GM23338 (cell line): ENCODE measurements at regions not wholly inside any gene's neighbourhood (a gene's known extent, or its start where the extent isn't known, plus 50 kb on each side); places are given as distances from the start of the nearest gene placed in this dataset.

ENCODE experiments used
- ATAC-seq: fragments of 200-7000 bp; cut with Tn5 transposase; 3 replicates; pipeline ENCODE4 v1.9.1; 2020
- DNase-seq: peaks from one replicate; pipeline ENCODE4 v3.0.0-alpha.2; 2015; ENCODE audit warnings: low spot score
- H2AFZ ChIP-seq: fragments of 200-600 bp; sonication (generic); 2 replicates; pipeline ENCODE4 v1.8.0; 2016; ENCODE audit warnings: antibody characterized with exemption, mild to moderate bottlenecking, moderate library complexity
- H3F3A ChIP-seq: fragments of 200-600 bp; sonication (generic); replicated peaks from 2 replicates; pipeline ENCODE4 v1.8.0; 2017; ENCODE audit warnings: antibody characterized with exemption, mixed run types, low read depth
- H3K27ac ChIP-seq: fragments of 200-600 bp; sonication (generic); 2 replicates; pipeline ENCODE4 v1.6.1; 2016; ENCODE audit warnings: low read depth
- H3K27me3 ChIP-seq: fragments of 200-600 bp; sonication (generic); 2 replicates; pipeline ENCODE4 v1.8.0; 2016; ENCODE audit warnings: mild to moderate bottlenecking, mixed run types, moderate library complexity; ENCODE audit not compliant: insufficient read depth
- H3K36me3 ChIP-seq: fragments of 200-600 bp; sonication (generic); 2 replicates; pipeline ENCODE4 v1.8.0; 2016; ENCODE audit warnings: mild to moderate bottlenecking; ENCODE audit not compliant: insufficient read depth
- H3K4me1 ChIP-seq: fragments of 200-600 bp; sonication (generic); 2 replicates; pipeline ENCODE4 v1.8.0; 2016; ENCODE audit warnings: mild to moderate bottlenecking, moderate library complexity; ENCODE audit not compliant: insufficient read depth
- H3K4me2 ChIP-seq: fragments of 200-600 bp; sonication (generic); 2 replicates; pipeline ENCODE4 v1.7.1; 2017; ENCODE audit warnings: mixed run types
- H3K4me3 ChIP-seq: fragments of 200-600 bp; sonication (generic); 2 replicates; pipeline ENCODE4 v1.6.1; 2016; ENCODE audit warnings: mixed run types
- H3K79me2 ChIP-seq: fragments of 200-600 bp; sonication (generic); replicated peaks from 2 replicates; pipeline ENCODE4 v1.8.0; 2017; ENCODE audit warnings: mild to moderate bottlenecking; ENCODE audit not compliant: insufficient read depth
- H3K9me2 ChIP-seq: fragments of 200-600 bp; sonication (generic); 2 replicates; pipeline ENCODE4 v1.8.0; 2017; ENCODE audit not compliant: insufficient read depth
- H4K20me1 ChIP-seq: fragments of 200-600 bp; sonication (generic); replicated peaks from 2 replicates; pipeline ENCODE4 v1.8.0; 2017; ENCODE audit warnings: mild to moderate bottlenecking; ENCODE audit not compliant: insufficient read depth
- H3K27ac Mint-ChIP-seq: 2 replicates; pipeline ENCODE4 v1.8.0; 2020; ENCODE audit warnings: inconsistent platforms, mild to moderate bottlenecking, moderate library complexity, mixed read lengths
- H3K27me3 Mint-ChIP-seq: 3 replicates; pipeline ENCODE4 v1.8.0; 2022; ENCODE audit warnings: low read depth, mild to moderate bottlenecking, moderate library complexity, mixed read lengths, inconsistent platforms; ENCODE audit not compliant: insufficient read depth, poor library complexity
- H3K36me3 Mint-ChIP-seq: 3 replicates; pipeline ENCODE4 v1.8.0; 2021; ENCODE audit warnings: low read depth, mild to moderate bottlenecking, inconsistent platforms, moderate library complexity, mixed read lengths
- H3K4me1 Mint-ChIP-seq: 3 replicates; pipeline ENCODE4 v1.8.0; 2020; ENCODE audit warnings: mild to moderate bottlenecking, inconsistent platforms, mixed read lengths
- H3K4me3 Mint-ChIP-seq: 3 replicates; pipeline ENCODE4 v1.8.0; 2021; ENCODE audit warnings: moderate library complexity, mild to moderate bottlenecking, inconsistent platforms, mixed read lengths
- H3K9me3 Mint-ChIP-seq: 3 replicates; pipeline ENCODE4 v1.8.0; 2020; ENCODE audit warnings: moderate library complexity, mild to moderate bottlenecking, inconsistent platforms, mixed read lengths
- CREB1 ChIP-seq: fragments of 250-450 bp; sonication (Bioruptor Pico); IDR thresholded peaks from 2 replicates; pipeline ENCODE4 v1.5.0; 2020; ENCODE audit warnings: low read depth, mild to moderate bottlenecking, moderate library complexity
- ETS1 ChIP-seq: IDR thresholded peaks from 2 replicates; pipeline ENCODE4 v1.6.1; 2016; ENCODE audit warnings: antibody characterized with exemption
- EZH2 ChIP-seq: fragments of 200-600 bp; sonication (generic); IDR thresholded peaks from one replicate; pipeline ENCODE4 v1.8.0; 2017; ENCODE audit warnings: antibody characterized with exemption, mild to moderate bottlenecking, low read depth; ENCODE audit not compliant: unreplicated experiment
- EZH2phosphoT487 ChIP-seq: fragments of 200-600 bp; sonication (generic); IDR thresholded peaks from one replicate; pipeline ENCODE4 v1.8.1; 2018; ENCODE audit warnings: antibody characterized with exemption; ENCODE audit not compliant: unreplicated experiment
- NANOG ChIP-seq: IDR thresholded peaks from 2 replicates; pipeline ENCODE4 v1.6.1; 2016; ENCODE audit warnings: antibody characterized with exemption, borderline replicate concordance
- REST ChIP-seq: IDR thresholded peaks from one replicate; pipeline ENCODE4 v1.6.1; 2018; ENCODE audit warnings: antibody characterized with exemption; ENCODE audit not compliant: unreplicated experiment
- STAT1 ChIP-seq: IDR thresholded peaks from one replicate; pipeline ENCODE4 v1.6.1; 2016; ENCODE audit warnings: antibody characterized with exemption; ENCODE audit not compliant: unreplicated experiment
- ZNF331 ChIP-seq: fragments of 250-450 bp; sonication (Bioruptor Pico); IDR thresholded peaks from 2 replicates; pipeline ENCODE4 v1.5.0; 2020; ENCODE audit warnings: low read depth, mild to moderate bottlenecking, moderate library complexity
- ZNF462 ChIP-seq: fragments of 250-450 bp; sonication (Bioruptor Pico); IDR thresholded peaks from 2 replicates; pipeline ENCODE4 v1.5.0; 2020; ENCODE audit warnings: mild to moderate bottlenecking, moderate library complexity

DNA sequence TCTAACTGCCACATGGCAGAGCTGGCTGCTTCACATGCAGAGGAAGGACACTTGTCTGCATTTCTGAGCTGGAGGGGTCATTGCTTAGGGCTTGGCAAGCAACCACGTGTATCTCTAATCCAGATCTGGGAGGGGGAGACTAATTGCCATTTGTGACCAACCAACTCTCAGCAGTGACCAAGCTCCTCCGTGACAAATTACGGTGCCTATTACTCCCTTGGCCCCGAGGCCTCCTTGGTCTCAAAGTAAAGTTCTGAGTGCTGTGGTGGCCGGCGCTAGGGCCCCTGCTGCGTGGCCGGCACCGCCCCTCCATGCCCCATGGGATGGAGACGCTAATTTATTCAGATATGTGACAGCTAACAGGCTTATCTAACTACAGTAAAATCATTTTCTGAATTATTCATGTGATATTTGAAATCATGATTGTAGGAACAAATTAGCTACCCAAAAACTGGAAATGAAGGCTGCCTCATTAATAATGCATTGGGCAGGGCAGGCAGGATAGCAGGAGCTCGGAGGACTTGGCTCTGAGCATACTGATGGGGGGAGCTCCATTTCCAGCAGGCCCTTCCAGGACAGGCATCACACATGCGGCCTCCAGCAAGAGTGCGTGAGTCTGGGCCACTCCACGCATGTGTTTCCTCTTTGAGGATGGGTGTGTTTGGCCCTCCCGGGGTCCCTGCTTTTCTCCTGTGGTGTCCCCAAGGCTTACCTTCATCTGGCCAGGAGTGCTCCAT lies 67.7 kb downstream of the C5orf15 start (continued):
- TF ChIP-seq NANOG (no peak), ZNF331 (CRISPR knock-in tag) (no peak), EZH2phosphoT487 (no peak), REST (no peak)

- H3K27ac Mint-ChIP-seq, result no peak overlapping the region
- TF ChIP-seq ETS1 (no peak), ZNF462 (CRISPR knock-in tag) (no peak), EZH2phosphoT487 (no peak), STAT1 (no peak), ZNF331 (CRISPR knock-in tag) (no peak), CREB1 (CRISPR knock-in tag) (no peak), EZH2 (no peak), REST (no peak)
Measured at GRCh38 chr5:133899506-133899905, 68.9 kb downstream of the C5orf15 start.

More at GRCh38 chr5:133899506-133899905, 68.9 kb downstream of the C5orf15 start:
- Histone ChIP-seq H2AFZ (no peak overlapping the region), H3K4me1 (no peaks in the 10 kb centered on the region), H3K79me2 (no peaks in the 10 kb centered on the region), H3K4me3 (no peak overlapping the region), H4K20me1 (no peaks in the 10 kb centered on the region), H3K27ac (no peak overlapping the region), H3K36me3 (no peaks in the 10 kb centered on the region), H3K9me2 (no peaks in the 10 kb centered on the region), H3K4me2 (no peak overlapping the region), H3K27me3 (no peaks in the 10 kb centered on the region), H3F3A (no peaks in the 10 kb centered on the region)
- H3K4me3 Mint-ChIP-seq, result no peak overlapping the region
- no peaks in the 10 kb centered on the region for H3K4me1 Mint-ChIP-seq
- H3K36me3 Mint-ChIP-seq, result no peaks in the 10 kb centered on the region
- DNase-seq (no peak), ATAC-seq (no peak)
- no peaks in the 10 kb centered on the region for H3K9me3 Mint-ChIP-seq
- H3K27me3 Mint-ChIP-seq, result peaks cover 2% of the 10 kb centered on the region
